Upper lobe of left lung (tissue), 6 donors: ENCODE measurements at regions not wholly inside any gene's neighbourhood (a gene's known extent, or its start where the extent isn't known, plus 50 kb on each side); places are given as distances from the start of the nearest gene placed in this dataset.
"Not testable (repeated sequence)": the region's sequence is repeated elsewhere in the genome, so short reads cannot be mapped to it uniquely, and the experiment has no call there.

Experiments used
- ATAC-seq, 2 donors: fragments of 200-7000 bp; cut with Tn5 transposase; one replicate each; pipeline ENCODE4 v1.9.1; 2022; ENCODE audit warnings: mild to moderate bottlenecking in 2 of 2, moderate library complexity in 2 of 2; ENCODE audit not compliant: low FRiP score in 2 of 2
- DNase-seq, 2 donors: peaks; one replicate each; pipeline ENCODE4 v3.0.0-alpha.2; 2019 to 2020
- H3K27ac ChIP-seq, 4 donors: fragments of 200-600 bp; sonication (generic); one replicate each; pipeline ENCODE4 v1.5.1; 2016 to 2019
- H3K27me3 ChIP-seq, 4 donors: fragments of 200-600 bp; sonication (generic); one replicate each; pipeline ENCODE4 v1.5.1; 2017 to 2019
- H3K36me3 ChIP-seq, 4 donors: fragments of 200-600 bp; sonication (generic); one replicate each; pipeline ENCODE4 v1.5.1; 2016 to 2019
- H3K4me1 ChIP-seq, 4 donors: fragments of 200-600 bp; sonication (generic); one replicate each; pipeline ENCODE4 v1.5.1; 2018 to 2019
- H3K4me3 ChIP-seq, 4 donors: fragments of 200-600 bp; sonication (generic); one replicate each; pipeline ENCODE4 v1.5.1; 2017 to 2019; ENCODE audit warnings: mild to moderate bottlenecking in 2 of 4, moderate library complexity in 1 of 4
- H3K9me3 ChIP-seq, 4 donors: fragments of 200-600 bp; sonication (generic); one replicate each; pipeline ENCODE4 v1.5.1; 2018 to 2019
- EP300 ChIP-seq, 4 donors: sonication (generic); formaldehyde crosslinking; IDR thresholded peaks; one replicate each; pipeline ENCODE4 v1.5.1; 2017; ENCODE audit warnings: antibody characterized with exemption in 4 of 4, control low read depth in 2 of 4
- POLR2A ChIP-seq, 4 donors: fragments of 450-650 bp; IDR thresholded peaks; one replicate each; pipeline ENCODE4 v1.5.1; 2016 to 2017; ENCODE audit warnings: antibody characterized with exemption in 4 of 4, mild to moderate bottlenecking in 2 of 4
- POLR2AphosphoS5 ChIP-seq, 2 donors: sonication (generic); formaldehyde crosslinking; IDR thresholded peaks; one replicate each; pipeline ENCODE4 v1.5.1; 2017; ENCODE audit warnings: antibody characterized with exemption in 2 of 2
- WGBS, 2 donors: methylation state at CpG; one replicate each; pipeline ENCODE4 v1.1.5; 2017 to 2018; 5-methylcytosine and 5-hydroxymethylcytosine counted together
- TF ChIP-seq, protein P1 (sequence below), 6 experiments: fragments of 450-650 bp in 4 of 6; fragments of 200-600 bp in 2 of 6; sonication (generic) in 2 of 6; IDR thresholded peaks; one replicate each; pipeline ENCODE4 v1.5.1; 2016 to 2019; ENCODE audit warnings: antibody characterized with exemption in 6 of 6
- donor health status: DM: no; HTN: no; CAD: no; lungs with moderate emphysema.
- donor health status: DM: no; HTN: yes; CAD: no; lungs with severe emphysema.

DNA sequence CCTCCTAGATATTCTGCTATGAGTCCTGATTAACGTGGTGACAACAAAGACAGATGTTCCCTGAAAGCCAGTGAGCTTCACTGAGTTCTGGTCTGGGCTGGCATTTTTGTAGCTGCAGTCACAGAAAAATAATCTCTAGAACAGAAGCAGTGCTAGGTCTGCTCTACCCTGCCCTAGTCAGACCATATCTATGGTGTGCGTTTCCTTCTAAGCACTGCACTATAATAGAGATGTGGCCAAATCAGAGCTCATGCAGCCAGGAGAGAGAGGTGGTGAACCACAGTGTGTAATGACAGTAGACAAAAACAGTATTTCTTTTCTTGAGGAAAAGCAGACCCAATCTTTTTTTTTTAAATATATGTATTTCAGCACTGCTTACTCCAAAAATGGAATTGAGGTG, 76.3 kb downstream of the CMAS start:
- ATAC-seq, result no peak
- 46 to 68% methylated on average over 2 of the region's 2 CpGs for WGBS, 2 donors

DNA sequence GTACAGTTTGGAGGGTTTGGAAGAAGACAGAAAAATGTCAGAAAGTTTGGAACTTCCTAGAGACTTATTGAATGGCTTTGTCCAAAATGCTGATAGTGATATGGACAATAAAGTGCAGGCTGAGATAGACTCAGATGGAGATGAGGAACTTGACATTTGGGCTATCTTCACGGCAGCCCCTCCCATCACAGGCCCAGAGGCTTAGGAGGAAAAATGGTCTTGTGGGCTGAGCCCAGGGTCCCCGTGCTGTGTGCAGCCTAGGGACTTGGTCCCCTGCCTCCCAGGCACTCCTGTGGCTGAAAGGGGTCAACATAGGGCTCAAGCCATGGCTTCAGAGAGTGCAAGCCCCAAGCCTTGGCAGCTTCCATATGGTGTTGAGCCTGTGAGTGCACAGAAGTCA, 79.0 kb downstream of the CMAS start:
- Histone ChIP-seq H3K27me3 (no peaks in the 10 kb centered on the region), H3K9me3 (no peaks in the 10 kb centered on the region), H3K36me3 (no peaks in the 10 kb centered on the region), H3K4me1 (no peaks in the 10 kb centered on the region), H3K4me3 (no peak overlapping the region), H3K27ac (no peak overlapping the region)
- ATAC-seq (no peak), DNase-seq (no peak)
- TF ChIP-seq EP300 (IDR thresholded peaks at IDR 0.05) (no peak), POLR2AphosphoS5 (IDR thresholded peaks at IDR 0.05) (no peak), POLR2A (IDR thresholded peaks at IDR 0.05) (no peak)
- TF ChIP-seq, protein P1, sequence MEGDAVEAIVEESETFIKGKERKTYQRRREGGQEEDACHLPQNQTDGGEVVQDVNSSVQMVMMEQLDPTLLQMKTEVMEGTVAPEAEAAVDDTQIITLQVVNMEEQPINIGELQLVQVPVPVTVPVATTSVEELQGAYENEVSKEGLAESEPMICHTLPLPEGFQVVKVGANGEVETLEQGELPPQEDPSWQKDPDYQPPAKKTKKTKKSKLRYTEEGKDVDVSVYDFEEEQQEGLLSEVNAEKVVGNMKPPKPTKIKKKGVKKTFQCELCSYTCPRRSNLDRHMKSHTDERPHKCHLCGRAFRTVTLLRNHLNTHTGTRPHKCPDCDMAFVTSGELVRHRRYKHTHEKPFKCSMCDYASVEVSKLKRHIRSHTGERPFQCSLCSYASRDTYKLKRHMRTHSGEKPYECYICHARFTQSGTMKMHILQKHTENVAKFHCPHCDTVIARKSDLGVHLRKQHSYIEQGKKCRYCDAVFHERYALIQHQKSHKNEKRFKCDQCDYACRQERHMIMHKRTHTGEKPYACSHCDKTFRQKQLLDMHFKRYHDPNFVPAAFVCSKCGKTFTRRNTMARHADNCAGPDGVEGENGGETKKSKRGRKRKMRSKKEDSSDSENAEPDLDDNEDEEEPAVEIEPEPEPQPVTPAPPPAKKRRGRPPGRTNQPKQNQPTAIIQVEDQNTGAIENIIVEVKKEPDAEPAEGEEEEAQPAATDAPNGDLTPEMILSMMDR (IDR thresholded peaks at IDR 0.05), result no peak
- WGBS, 2 donors, result 100% methylated on average over 2 of the region's 2 CpGs

More for the DNA sequence above, 76.3 kb downstream of the CMAS start:
- no peak overlapping the region for H3K4me3 ChIP-seq
- TF ChIP-seq POLR2AphosphoS5 (IDR thresholded peaks at IDR 0.05) (no peak), EP300 (IDR thresholded peaks at IDR 0.05) (no peak)
- no peak for DNase-seq
- H3K4me1 ChIP-seq, result no peaks in the 10 kb centered on the region
- no peaks in the 10 kb centered on the region for H3K36me3 ChIP-seq
- no peak overlapping the region for H3K27ac ChIP-seq
- H3K27me3 ChIP-seq, result no peaks in the 10 kb centered on the region
- H3K9me3 ChIP-seq, result no peaks in the 10 kb centered on the region

DNA sequence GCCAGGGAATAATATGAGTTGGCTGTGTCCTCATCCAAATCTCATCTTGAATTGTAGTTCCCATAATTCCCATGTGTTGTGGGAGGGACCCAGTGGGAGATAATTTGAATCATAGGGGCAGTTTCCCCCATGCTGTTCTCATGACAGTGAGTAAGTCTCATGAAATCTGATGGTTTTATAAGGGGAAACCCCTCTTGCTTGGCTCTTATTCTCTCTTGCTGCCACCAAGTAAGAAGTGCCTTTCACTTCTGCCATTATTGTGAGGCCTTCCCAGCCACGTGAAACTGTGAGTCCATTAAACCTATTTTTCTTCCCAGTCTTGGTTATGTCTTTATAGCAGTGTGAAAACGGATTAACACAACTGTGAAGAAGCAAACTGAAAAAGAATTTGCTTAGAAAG, 80.1 kb downstream of the CMAS start:
- WGBS, 2 donors, result 39 to 51% methylated on average over 2 of the region's 2 CpGs

GRCh38 chr12:22126758-22127157, 80.7 kb downstream of the CMAS start:
- ATAC-seq (no peak), DNase-seq (no peak)
- 0% methylated on average over 1 of the region's 1 CpG for WGBS, 2 donors

More for the DNA sequence above, 80.1 kb downstream of the CMAS start:
- ATAC-seq, DNase-seq, H3K4me3 ChIP-seq, H3K27me3 ChIP-seq, H3K36me3 ChIP-seq, H3K9me3 ChIP-seq, H3K4me1 ChIP-seq, H3K27ac ChIP-seq: not testable (repeated sequence)

DNA sequence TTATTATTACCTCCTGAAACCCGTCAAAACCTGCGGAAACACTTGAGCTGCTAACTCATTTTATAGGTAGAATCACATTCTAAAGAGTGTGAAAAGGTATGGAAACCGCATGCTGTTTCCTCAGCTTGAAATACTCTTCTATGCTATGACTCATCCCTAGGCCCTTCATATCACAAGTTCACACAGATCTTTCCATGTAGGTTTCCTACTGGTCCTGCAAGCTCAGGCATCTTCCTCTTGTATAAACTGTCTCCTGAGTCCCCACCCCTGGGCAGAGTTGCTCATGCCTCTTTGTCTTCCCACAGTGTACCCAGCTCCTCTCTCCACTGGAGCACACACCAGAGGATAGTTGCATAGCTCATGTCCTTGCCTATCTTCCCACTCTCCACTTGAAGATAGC, 84.7 kb downstream of the CMAS start:
- DNase-seq (no peak), ATAC-seq (no peak)
- H3K27me3 ChIP-seq, result no peaks in the 10 kb centered on the region
- H3K4me1 ChIP-seq, result no peaks in the 10 kb centered on the region
- H3K4me3 ChIP-seq, result no peak overlapping the region
- H3K27ac ChIP-seq, result no peak overlapping the region
- TF ChIP-seq, protein P1 (IDR thresholded peaks at IDR 0.05), result no peak
- H3K9me3 ChIP-seq, result no peaks in the 10 kb centered on the region
- no peaks in the 10 kb centered on the region for H3K36me3 ChIP-seq
- WGBS, 2 donors, result 93 to 95% methylated on average over 3 of the region's 3 CpGs

More at GRCh38 chr12:22126758-22127157, 80.7 kb downstream of the CMAS start:
- TF ChIP-seq, protein P1 (IDR thresholded peaks at IDR 0.05), result no peak
- H3K27ac ChIP-seq, result no peak overlapping the region
- no peaks in the 10 kb centered on the region for H3K9me3 ChIP-seq
- no peaks in the 10 kb centered on the region for H3K4me1 ChIP-seq
- H3K27me3 ChIP-seq, result no peaks in the 10 kb centered on the region
- H3K4me3 ChIP-seq, result no peak overlapping the region
- no peaks in the 10 kb centered on the region for H3K36me3 ChIP-seq

GRCh38 chr12:22136604-22137117, 90.6 kb downstream of the CMAS start:
- not testable (repeated sequence) for H3K36me3 ChIP-seq, H3K4me3 ChIP-seq, ATAC-seq, H3K27ac ChIP-seq, H3K4me1 ChIP-seq, H3K27me3 ChIP-seq, H3K9me3 ChIP-seq
- 86 to 87% methylated on average over 17 to 18 of the region's 21 CpGs for WGBS, 2 donors
- peak in 1 of 2 donors; percentile 10 for DNase-seq
